ENCODE measurements at regions not wholly inside any gene's neighbourhood (a gene's known extent, or its start where the extent isn't known, plus 50 kb on each side); places are given as distances from the start of the nearest gene placed in this dataset.

DNA sequence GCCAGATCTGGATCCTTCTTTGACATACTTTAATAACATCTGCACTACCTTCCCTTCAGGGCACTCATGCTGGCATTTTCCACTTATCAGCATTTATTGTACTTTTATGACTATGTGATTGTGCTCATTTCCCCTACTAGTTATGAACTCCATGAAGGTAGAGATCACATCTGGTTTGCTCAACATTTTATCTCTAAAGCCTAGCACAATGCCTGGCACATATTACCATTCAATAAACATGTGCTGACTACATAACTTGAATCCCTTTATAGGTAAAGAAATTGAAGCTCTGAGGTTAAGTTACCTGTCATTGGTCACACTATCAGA lies 221.2 kb downstream of the HHIPL2 start:
- TF ChIP-seq, protein P1, sequence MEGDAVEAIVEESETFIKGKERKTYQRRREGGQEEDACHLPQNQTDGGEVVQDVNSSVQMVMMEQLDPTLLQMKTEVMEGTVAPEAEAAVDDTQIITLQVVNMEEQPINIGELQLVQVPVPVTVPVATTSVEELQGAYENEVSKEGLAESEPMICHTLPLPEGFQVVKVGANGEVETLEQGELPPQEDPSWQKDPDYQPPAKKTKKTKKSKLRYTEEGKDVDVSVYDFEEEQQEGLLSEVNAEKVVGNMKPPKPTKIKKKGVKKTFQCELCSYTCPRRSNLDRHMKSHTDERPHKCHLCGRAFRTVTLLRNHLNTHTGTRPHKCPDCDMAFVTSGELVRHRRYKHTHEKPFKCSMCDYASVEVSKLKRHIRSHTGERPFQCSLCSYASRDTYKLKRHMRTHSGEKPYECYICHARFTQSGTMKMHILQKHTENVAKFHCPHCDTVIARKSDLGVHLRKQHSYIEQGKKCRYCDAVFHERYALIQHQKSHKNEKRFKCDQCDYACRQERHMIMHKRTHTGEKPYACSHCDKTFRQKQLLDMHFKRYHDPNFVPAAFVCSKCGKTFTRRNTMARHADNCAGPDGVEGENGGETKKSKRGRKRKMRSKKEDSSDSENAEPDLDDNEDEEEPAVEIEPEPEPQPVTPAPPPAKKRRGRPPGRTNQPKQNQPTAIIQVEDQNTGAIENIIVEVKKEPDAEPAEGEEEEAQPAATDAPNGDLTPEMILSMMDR (IDR thresholded peaks at IDR 0.05; ENCODE audit: insufficient read depth, low read length, missing control alignments) = no peak
- no peak for DNase-seq (ENCODE audit: low read depth, low spot score)
- ChIA-PET CTCF (interaction anchor here (1.8 kb wide), 1 partner anchor 9 kb away, joined by 4 read pairs; no protein-coding TSS in a partner anchor), POLR2A (no interaction called here)
- H3K4me3 ChIP-seq (ENCODE audit: low read depth, low read length) = no peak overlapping the region

DNA sequence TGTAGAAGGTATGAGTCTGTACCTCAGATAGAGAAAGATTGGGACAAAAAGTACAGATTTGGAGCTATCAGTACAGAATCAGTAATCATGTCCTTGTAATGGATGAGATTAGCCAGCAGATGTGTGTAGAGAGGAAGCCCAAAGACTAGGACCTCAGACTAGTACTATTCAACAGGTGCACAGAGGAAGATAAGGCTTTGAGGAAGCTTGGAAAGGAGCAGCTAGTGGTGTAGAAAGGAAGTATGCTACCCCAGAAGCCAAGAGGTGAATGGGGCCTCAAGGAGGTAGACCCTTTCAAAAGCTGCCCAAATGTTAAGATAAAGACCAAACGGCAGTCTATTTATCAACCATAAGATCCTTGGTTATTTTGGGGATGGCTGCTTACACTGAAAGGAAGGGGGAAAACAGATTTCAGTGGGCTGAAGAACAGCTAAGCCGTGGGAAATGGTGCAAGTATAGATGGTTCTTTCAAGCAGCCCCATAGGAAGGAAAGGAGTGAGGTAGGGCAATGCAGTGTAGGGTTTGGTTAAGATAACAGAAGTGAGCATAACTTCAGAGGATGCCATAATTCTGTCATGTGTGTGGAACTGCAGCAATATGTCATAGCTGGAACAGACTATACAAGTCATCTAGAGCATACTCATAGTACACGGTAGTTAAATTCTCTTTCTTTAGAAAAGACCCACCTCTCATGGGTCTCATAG lies 221.7 kb downstream of the HHIPL2 start:
- ChIA-PET POLR2A (no interaction called here), CTCF (no interaction called here)
- TF ChIP-seq, protein P1 (IDR thresholded peaks at IDR 0.05; ENCODE audit: insufficient read depth, low read length, missing control alignments) = no peak
- no peak overlapping the region for H3K4me3 ChIP-seq (ENCODE audit: low read depth, low read length)
- no peak for DNase-seq (ENCODE audit: low read depth, low spot score)

DNA sequence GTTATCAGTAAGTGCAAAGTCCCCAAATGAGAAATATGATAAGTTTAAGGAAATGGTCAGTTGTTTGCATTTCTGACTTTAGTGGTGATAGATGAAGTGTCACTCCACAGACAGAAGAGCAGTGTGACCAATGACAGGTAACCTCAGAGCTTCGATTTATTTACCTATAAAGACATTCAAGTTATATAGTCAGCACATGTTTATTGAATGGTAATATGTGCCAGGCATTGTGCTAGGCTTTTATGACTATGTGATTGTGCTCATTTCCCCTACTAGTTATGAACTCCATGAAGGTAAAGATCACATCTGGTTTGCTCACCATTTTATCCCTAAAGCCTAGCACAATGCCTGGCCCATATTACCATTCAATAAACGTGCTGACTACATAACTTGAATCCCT lies 222.4 kb downstream of the HHIPL2 start:
- H3K4me3 ChIP-seq (ENCODE audit: low read depth, low read length) = no peak overlapping the region
- DNase-seq (ENCODE audit: low read depth, low spot score) = no peak
- POLR2A ChIA-PET = no interaction called here
- TF ChIP-seq, protein P1 (IDR thresholded peaks at IDR 0.05; ENCODE audit: insufficient read depth, low read length, missing control alignments) = no peak
- CTCF ChIA-PET = no interaction called here

DNA sequence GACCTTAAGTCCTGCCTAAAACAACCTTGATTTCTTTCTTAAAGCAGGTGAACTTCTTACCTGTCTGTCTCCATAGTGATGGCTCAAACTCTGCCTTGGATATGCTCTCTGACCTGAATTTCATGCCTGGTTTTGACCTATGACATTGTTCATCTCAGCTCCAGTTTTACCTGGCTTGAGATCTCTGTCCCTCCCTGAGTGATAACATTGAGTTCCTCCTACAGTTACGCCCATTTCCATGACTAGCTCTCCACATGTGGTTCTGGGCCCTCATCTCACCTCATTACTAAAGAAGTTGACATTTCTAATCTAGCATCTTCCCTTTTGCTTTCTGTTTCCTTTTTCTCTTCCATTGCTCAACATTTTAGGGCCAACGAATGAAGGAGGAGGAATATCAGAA lies 233.1 kb downstream of the HHIPL2 start:
- POLR2A ChIA-PET = no interaction called here
- no peak for DNase-seq (ENCODE audit: low read depth, low spot score)
- no peak overlapping the region for H3K4me3 ChIP-seq (ENCODE audit: low read depth, low read length)
- CTCF ChIA-PET = no interaction called here
- TF ChIP-seq, protein P1 (IDR thresholded peaks at IDR 0.05; ENCODE audit: insufficient read depth, low read length, missing control alignments) = no peak

DNA sequence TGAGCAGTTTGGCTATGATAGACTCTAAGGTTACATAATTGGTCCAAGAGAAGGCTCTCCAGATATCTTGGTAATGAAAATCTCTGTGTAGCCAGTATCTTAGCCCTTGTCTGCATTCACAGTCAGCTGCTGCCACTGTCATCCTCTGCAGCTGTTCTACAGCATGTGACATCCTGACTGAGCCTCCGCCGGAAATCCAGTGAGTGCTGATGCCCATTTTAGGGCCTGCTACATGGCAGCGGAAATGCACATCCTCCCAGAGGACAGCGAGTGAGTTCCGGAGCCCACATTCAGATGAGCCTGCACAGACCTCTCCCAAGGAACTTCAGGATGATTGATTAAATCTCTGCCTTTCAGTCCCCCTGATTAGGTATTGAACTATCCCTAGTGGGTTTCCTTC lies 237.1 kb downstream of the HHIPL2 start:
- POLR2A ChIA-PET = no interaction called here
- TF ChIP-seq, protein P1 (IDR thresholded peaks at IDR 0.05; ENCODE audit: insufficient read depth, low read length, missing control alignments) = no peak
- no peak overlapping the region for H3K4me3 ChIP-seq (ENCODE audit: low read depth, low read length)
- CTCF ChIA-PET = no interaction called here
- no peak for DNase-seq (ENCODE audit: low read depth, low spot score)

DNA sequence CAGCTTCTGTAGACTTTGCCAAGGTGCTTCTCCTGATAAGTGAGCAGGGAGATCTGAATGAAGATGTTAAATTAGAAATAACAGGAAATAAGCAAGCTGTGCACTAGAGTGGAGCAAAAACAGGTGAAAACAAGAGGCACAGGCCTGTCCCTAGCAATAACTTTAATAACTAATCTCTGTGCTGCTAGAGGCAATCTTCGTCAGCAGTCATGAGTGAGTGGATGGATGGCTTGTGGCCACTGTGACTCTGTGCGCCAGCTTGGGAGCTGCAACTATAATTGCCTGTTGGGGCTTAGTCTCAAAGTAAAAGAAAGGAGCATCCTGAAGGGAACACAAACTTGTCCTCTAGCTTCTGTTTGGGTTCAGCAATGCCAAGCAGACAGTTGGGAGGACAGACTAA lies 240.3 kb downstream of the HHIPL2 start:
- POLR2A ChIA-PET = no interaction called here
- H3K4me3 ChIP-seq (ENCODE audit: low read depth, low read length) = no peak overlapping the region
- DNase-seq (ENCODE audit: low read depth, low spot score) = no peak
- CTCF ChIA-PET = interaction anchor here (0.6 kb wide), 1 partner anchor 13 kb away, joined by 3 read pairs; no protein-coding TSS in a partner anchor
- TF ChIP-seq, protein P1 (IDR thresholded peaks at IDR 0.05; ENCODE audit: insufficient read depth, low read length, missing control alignments) = no peak
